HG03175 (cell line): ENCODE measurements at regions not wholly inside any gene's neighbourhood (a gene's known extent, or its start where the extent isn't known, plus 50 kb on each side); places are given as distances from the start of the nearest gene placed in this dataset.
A peak's percentile ranks its signal among the peaks of the same experiment; 100 is the strongest.
"Not testable (repeated sequence)": the region's sequence is repeated elsewhere in the genome, so short reads cannot be mapped to it uniquely, and the experiment has no call there.

Source experiments
- ATAC-seq: cut with Tn5 transposase; IDR thresholded peaks from one replicate; pipeline ENCODE4 v1.9.1; 2021; ENCODE audit warnings: mild to moderate bottlenecking, moderate library complexity; ENCODE audit not compliant: unreplicated experiment

DNA sequence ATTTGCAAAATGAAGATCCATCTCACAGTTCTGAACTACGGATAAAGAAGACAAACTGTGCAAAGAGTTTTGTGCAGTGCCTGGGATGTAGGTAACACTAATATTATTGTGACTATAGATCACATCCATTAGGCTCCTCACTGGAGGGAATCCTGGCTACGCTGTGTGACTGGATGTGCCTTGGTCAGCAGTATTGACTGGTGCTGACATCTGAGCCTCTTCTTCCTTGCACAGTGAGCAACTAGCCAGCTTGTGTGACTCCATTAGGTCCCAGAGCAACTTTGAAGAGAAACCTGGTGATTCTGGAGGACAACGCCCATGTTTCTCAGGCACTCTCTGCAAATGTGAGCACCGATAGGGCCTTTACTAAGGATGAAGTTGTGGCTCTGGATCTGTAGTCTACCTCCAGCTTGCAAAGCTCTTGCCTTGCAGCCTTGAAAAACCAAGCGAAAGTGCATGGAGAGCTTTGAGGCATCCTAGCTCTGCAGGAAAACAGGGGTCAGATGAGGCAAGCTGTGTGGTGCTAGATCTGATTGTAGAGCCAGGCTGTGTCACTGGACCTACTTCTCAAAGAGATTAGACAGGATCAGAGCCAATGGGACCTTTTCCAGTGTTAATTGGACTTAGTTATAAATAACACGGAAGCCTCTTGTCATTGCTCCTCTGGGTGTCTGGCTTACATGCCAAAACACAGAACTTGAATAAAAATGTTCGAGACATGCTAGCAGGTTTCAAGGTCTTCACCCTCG is 303.6 kb upstream of the LYZL1 start:
- no peak for ATAC-seq

DNA sequence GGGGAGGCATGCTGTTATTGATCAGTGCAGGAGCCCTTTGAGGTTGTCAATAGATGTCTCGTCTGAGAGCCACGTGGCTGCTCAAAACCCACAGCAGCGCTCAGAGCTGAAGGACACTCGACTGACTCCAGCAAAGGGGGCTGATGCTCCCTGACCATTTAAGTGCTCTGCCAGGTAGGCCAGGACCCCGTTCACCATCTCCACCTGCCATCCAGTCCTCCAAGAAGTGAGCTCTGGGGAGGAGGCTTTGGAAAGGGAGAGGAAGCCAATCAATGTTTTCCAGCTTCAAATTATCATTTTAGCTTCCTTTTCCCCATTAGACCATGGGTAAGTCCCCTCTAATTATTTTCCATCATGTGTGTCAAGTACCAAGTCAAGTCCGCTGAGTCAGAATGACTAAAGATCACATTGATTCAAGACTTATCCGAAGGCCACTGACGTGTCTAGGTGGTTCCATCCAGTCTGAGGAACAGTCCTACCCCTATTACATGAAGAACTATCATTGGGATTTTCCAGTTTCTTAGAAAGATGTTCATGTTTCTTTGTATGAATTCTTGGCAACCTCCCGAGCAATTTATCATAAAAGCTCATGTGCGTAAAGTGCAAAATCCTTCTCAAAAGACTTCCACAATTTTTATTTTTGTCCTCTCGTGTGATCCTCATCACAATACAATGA is 302.6 kb upstream of the LYZL1 start:
- ATAC-seq: no peak

DNA sequence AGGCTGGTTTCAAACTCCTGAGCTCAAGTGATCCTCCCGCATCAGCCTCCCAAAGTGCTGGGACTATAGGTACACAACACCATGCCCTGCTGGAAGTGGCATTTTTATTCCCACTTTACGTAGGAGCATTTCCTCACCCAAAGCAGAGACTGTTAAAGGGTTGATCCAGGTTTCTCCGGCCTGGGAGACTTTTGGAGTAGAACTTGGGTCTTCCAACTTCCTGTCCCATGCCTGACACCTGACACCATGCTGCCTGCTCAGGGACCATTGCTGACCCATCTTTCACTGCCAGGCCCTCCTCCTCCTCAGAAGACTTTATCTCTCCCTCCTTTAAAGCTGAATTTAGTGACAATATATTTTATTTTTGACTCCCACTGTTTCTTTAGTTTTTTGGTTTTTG is 302.0 kb upstream of the LYZL1 start:
- ATAC-seq: no peak

DNA sequence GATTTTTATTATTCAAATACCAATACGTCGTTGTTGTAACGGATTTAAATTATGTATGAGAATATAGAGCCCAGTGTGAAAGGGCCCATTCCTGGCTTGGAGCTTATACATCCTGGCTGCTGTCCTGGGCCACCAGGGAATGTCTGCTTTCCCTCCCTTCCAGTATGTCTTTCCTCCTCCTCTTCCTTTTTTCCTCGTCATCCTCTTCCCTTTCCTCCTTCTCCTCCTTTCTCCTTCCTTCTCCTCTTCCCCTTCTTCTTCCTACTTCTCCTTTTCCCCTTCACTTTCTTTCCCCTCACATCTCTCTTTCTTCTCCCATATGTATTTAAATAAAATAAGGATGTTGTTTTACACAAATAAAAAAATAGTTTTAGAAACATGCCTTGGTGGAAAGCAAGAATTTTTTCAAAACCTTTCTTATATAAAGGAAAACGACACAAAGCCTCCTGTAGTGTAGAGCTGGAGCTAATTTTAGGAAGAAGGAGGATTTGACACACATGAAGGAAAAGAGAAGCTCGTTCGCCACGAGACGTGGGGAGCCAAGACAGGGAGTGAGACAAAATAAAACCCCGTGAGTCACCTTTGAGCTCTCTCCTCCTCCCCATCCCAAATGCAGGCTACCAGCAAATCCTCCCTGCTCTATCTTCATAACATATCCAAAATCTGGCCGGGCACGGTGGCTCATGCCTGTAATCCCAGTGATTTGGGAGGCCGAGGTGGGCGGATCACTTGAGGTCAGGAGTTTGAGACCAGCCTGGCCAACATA is 301.1 kb upstream of the LYZL1 start:
- no peak for ATAC-seq

DNA sequence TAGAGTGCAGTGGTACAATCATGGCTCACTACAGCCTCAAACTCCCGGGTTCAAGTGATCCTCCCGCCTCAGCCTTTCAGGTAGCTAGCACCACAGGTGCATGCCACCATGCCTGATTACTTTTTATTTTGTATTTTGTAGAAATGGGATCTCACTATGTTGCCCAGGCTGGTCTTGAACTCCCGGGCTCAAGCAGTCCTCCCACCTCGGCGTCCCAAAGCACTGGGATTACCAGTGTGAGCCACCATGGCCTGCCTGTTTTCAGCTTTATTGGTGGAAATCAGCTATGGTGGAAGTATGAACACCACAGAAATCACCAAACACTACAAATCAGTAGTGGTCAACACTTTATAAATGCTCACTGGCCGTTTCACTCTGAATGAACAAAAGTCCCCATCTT is 299.9 kb upstream of the LYZL1 start:
- no peak for ATAC-seq

DNA sequence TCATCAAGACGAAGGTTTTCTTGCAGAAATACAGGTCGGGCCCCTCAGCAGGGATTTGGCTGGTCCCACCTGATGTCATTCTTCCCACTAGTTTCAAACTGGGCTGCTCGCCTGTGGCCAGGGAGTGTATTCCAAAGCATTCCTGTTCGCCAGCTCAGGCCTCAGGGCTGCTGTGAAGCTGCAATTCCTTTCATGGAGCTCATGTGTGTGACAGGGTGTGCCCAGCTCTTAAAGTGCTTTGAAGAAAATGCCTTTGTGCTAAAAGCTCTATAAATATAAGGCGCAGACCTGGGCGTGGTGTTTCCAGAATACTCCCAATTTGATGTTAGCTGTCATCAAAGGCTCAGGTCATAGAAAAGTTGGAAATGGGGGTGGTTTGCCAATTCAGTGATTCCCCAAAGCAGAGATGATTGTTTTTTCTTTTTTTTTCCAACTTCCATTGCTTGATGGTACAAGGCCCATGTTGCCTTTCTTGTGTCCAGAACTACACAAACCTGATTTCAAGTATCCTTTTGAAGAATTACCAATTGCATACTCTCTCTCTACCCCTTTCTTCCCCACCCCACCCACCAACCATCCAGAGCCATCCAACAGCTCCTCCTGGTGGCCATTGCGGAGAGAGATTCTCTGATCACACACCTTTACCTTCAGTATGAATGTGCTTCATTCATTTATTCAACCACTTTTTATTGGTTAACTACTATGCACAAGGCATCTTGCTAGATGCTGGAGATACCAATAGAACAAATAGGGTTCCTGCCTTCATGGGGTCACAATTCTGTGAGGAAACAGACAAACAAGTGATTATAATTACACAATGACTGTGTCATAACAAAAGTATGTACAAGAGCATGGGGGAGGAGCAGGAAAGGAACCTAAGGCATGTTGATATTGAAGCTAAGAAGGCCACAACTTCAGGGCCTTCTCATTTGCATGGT is 297.3 kb upstream of the LYZL1 start:
- ATAC-seq: peak; percentile 58

DNA sequence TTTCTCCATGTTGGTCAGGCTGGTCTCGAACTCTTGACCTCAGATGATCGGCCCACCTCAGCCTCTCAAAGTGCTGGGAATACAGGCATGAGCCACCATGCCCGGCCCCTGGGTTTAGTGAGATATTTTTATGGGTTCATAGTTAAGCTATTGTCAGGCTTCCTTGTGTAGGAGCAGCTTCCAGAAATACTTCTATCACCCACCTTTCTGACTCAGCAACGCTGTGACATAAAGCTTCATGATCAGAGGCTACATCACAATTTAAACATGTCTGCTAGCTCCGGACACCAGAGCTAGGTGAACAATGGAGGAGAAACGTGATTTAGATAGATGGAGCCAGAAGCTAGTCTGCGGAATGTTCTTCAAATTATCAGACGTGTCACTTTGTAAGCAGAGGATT is 295.8 kb upstream of the LYZL1 start:
- no peak for ATAC-seq

DNA sequence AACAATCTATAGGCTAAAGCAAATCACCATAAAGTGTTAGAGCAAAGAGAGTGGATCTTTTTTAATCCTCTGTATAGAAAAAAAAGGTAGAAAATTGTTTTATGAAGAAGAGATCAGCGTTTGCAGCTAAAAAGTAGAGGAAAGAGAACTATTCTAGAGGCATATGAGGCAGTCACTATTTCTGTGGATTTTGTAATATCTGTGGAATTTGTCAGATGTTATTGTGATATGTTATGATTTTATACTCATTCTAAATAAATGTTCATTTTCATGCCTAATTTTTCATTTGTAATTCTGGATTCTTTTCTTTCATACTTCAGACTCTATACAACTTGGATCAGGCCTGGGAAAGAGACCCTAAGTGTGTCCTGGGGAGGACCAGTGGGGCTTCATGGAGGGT is 295.0 kb upstream of the LYZL1 start:
- ATAC-seq: no peak

DNA sequence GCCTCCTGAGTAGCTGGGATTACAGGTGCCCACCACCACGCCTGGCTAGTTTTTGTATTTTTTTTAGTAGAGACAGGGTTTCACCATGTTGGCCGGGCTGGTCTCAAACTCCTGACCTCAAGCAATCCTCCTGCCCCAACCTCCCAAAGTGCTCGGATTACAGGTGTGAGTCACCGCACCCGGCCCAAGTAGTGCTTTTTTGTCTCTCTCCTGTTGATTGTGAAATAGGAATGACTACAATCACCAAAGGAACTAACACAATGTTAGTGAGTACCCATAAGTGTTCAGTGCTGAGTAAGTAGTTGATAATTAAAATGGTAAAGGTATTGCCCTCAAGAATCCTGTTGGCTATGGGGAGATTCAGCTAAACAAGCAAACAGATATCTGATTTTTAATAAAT is 294.1 kb upstream of the LYZL1 start:
- ATAC-seq: not testable (repeated sequence)

DNA sequence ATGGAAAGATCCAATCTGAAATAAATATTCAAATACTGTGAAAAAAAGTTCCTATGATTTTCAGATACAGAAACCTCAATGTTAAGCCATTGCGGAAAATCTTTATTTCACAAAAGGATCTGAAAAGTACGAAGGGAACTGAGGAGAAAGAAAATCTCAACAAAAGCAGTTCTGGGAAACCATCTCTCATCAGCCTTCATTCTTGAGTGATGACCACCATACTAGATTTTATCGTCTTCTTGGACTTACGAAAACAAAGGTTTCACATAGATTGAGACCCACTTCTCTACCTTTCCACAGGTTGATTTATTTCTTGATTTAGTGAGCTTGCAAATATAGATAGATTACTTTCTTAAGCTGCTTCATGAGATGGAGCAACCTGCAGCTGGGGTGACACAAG is 293.4 kb upstream of the LYZL1 start:
- ATAC-seq: no peak

DNA sequence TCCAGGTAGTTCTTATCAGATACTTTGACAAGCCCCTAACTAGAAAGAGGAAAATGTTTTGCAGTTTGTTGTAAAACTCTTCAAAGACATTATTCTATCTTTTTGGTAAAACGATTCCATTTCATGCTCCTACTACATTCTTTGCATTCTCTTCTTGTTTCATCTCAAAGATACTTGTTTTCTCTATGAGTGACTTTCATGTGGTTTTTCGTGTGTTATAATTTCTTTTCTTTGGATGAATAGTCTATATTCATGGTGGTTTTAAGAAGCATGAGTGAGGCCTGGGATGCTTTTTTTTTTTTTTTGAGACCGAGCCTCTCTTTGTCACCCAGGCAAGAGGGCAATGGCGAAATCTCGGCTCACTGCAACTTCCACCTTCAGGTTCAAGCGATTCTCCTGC is 292.5 kb upstream of the LYZL1 start:
- ATAC-seq: no peak

DNA sequence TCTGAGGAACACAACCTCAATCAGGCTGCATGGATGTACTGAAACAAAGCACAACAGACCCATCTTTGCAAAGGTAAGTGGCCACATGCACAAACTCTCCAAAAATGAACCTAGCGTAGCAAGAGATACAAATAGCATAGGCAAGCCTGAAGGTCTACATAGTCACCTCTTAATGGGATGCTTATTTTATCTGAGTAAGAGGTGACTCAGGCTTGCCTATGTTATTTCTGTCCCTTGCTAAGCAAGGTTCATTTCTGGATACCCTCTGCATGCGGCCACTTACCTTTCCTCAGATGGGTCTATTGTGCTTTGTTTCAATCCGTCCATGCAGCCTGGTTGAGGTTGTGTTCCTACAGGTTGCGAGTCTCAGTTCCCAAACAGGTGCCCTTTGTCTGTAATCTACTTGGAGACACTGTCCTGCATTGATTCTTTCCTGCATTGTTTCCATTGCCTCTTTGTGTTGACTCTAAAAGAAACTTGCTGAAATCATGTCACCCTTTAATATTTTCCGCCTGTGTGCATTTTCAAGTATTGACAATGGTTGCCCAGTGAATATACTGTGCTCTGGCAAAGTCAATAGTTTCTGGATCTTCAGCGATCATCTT is 291.8 kb upstream of the LYZL1 start:
- no peak for ATAC-seq

DNA sequence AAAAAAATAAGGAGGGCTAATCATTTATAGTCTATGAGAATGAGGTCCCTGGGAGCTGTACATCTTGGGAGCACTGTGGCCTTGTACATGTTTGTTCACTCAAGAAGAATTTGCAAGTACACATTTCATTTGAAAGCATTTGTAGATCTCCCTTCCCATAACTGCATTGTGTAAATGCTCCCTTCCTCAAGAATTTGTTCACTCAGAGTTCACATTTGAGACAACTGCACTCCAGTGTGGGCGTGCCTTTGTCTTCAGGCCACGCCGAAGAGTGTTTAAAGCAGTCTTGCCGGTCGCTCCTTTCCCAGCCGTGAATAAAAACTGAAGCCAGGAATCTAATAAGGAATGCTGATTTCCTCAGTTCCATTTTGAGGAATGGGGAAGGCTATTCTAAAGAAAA is 291.1 kb upstream of the LYZL1 start:
- no peak for ATAC-seq

DNA sequence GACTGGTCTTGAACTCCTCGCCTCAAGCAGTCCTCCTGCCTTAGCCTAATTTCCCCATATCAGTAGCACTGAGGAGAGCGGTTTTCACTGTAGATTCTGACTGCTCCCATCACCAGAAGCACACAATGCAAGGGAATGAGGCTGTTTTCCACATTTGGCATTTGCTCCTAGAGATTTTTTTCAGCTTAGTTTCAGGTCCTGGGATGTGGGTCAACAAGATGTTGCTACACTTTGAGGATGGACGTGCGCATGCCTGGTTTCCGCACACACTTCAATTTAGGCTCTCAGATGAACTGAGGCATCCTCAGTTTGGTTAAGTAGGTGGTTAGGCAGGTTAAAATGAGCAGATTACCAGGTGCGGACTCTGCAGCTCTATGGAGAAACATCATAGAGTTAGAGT is 287.1 kb upstream of the LYZL1 start:
- no peak for ATAC-seq

DNA sequence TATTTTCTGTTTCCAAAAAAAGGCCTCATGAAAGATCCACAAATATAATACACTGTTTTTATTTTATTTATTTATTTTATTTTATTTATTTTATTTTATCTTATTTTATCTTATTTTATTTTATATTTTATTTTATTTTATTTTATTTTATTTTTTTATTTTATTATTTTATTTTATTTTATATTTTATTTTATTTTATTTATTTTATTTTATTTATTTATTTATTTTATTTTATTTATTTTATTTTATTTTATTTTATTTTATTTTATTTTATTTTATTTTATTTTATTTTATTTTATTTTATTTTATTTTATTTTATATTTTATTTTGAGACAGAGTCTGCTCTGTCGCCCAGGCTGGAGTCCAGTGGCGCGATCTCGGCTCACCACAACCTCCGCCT is 285.9 kb upstream of the LYZL1 start:
- ATAC-seq: not testable (repeated sequence)

DNA sequence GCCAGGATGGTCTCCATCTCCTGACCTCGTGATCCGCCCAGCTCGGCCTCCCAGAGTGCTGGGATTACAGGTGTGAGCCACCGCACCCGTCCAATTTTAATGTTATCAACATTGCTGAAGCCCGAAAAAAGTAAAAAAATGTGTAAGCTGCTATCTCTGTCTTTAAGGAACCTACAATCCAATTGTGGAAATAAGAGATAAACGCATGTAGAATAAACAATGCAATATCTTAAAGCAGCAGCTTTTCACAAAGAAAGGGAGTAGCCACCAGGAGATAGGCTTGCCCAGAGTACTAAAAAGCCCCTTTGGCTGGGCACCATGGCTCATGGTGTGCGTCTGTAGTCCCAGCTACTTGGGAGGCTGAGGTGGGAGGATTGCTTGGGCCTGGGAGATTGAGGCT is 282.9 kb upstream of the LYZL1 start:
- ATAC-seq: no peak

DNA sequence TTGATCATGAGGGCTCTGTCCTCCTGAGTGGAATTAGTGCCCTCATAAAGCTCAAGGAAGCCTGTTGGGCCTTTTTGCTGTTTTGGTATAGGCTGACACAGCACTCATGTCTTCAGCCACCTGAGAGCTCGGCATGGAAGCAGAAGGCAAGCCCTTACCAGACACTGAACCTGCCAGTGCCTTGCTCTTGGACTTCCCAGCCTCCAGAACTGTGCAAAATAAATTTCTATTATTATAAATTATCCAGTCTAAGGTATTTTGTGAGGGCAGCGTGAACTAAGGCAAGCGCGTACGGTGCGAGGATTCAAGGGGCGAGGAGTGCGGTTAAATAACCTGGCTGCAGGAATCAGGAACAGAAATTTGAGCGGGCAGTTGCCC is 281.5 kb upstream of the LYZL1 start:
- ATAC-seq: no peak

DNA sequence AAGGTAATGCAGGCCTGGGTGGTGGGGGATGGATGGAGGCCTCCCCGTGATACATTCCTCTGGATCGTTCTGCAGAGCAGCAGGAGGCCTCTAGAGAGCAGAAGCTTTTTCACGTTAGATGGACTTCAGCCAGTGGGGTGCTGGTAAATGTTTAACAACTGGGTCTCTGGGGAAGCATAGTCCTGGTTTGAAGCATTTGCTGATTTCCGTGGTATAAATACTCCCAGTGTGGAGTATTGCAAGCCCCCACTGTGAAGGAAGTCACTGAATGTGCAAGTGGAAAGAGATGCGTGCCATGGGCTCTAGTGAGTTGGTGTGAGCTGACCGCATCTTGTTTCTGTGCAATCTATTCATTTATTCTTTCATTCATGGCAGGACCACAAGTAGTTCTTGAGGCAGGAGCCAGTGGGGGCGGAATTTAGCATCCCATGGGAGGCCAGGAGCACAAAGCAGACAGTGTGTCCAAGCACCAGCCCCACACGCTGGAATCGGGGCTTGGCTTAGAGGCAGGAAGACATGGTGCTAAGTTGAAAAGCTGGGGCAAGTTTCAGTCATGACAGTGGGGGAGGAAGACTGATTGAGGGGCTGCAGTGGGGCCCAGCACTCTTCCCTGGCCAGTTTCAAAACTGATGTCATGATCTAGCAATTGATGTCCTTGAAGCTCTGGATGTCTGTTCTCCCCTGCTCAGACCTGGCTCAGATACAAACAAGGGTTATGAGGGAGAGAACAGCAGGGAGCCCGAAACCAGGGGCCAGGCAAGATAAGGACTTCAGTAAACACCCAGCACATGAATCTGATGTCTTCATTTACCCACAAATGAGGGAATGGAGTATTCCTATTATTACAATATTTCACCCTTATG is 280.9 kb upstream of the LYZL1 start:
- no peak for ATAC-seq

DNA sequence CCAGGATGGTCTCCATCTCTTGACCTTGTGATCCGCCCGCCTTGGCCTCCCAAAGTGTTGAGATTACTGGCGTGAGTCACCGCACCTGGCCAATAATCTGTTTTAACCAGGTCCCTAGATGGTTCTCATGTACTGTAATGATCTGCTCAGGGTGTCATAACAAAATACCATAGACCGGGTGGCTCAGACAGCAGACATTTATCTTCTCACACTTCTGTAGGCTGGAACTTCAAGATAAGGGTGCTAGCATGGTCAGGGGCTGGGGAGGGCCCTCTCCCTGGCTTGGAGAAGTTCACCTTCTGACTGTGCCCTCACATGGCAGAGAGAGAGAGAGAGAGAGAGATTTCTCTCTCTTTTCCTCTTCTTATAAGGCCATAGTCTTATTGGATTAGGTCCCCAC is 279.4 kb upstream of the LYZL1 start:
- ATAC-seq: no peak

DNA sequence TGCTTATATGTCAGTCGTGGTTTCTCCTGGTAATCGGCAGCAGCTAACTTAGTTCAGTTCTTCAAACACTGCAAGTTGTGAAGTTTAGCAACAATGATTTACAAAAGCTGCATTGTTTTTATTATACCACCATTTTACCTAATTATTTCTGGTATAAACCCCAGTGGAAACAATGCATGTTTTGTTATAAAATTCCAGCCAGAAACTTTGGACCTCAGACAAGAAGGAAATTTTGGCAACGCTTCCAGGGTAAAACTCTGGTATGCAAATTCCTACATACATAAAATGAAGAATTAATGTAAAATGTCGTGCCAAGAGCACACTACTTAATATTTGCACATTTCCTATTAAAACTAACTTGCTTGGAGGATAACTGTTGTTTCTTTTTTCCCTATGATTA is 277.4 kb upstream of the LYZL1 start:
- ATAC-seq: no peak
